Skin of body (tissue), 1 donor: ENCODE measurements at regions not wholly inside any gene's neighbourhood (a gene's known extent, or its start where the extent isn't known, plus 50 kb on each side); places are given as distances from the start of the nearest gene placed in this dataset.
"Not testable (repeated sequence)": the region's sequence is repeated elsewhere in the genome, so short reads cannot be mapped to it uniquely, and the experiment has no call there.

ENCODE experiments used
- DNase-seq: peaks from one replicate; lab custom pipeline; 2025; lab: John Stamatoyannopoulos, UW

DNA sequence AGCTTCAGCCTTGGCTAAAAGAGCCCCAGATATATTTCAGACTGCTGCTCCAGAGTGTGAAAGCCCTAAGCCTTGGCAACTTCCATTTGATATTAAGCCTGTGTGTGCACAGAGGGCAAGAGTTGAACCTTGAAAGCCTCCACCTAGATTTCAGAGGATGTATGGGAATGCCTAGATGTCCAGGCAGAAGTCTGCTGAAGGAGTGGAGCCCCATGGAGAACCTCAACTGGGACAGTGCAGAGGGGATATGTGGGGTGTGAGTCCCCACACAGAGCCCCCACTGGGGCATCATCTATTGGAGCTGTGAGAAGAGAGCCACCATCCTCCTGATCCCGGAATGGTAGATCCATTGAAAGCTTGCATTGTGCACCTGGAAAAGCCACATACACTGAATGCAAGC lies 1784.8 kb upstream of the CDH9 start:
- DNase-seq = no peak

DNA sequence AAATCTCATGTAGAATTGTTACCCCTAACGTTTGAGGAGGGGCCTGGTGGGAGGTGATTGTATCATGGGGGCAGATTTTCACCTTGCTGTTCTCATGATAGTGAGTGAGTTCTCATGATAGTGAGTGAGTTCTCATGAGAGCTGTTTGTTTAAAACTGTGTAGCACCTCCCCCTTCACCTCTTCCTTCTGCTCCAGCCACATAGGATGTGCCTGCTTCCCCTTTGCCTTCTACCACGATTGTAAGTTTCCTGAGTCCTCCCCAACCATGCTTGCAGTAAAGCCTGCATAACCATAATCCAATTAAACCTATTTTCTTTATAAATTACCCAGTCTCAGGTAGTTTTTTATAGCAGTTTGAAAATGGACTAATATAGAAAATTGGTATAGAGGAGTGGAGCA lies 1783.7 kb upstream of the CDH9 start:
- DNase-seq = no peak

DNA sequence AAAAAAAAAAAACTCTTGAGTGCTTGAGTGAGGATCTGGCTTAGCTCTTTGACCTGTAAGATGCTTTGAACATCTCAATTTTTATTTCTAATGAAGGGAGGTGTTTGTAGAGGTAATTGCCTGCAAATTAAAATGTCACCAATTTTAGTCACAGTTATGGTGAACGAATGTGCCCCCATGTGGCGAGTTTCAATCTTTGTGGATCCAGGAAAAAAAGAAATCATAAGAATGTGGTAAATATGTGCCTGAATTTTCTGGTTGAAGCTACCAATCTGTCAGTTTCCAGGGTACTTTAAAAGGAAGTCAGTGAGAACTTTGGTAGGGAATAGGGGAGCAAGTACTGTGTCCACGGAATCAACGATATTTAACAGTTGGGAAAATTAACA lies 1772.4 kb upstream of the CDH9 start:
- DNase-seq = no peak

DNA sequence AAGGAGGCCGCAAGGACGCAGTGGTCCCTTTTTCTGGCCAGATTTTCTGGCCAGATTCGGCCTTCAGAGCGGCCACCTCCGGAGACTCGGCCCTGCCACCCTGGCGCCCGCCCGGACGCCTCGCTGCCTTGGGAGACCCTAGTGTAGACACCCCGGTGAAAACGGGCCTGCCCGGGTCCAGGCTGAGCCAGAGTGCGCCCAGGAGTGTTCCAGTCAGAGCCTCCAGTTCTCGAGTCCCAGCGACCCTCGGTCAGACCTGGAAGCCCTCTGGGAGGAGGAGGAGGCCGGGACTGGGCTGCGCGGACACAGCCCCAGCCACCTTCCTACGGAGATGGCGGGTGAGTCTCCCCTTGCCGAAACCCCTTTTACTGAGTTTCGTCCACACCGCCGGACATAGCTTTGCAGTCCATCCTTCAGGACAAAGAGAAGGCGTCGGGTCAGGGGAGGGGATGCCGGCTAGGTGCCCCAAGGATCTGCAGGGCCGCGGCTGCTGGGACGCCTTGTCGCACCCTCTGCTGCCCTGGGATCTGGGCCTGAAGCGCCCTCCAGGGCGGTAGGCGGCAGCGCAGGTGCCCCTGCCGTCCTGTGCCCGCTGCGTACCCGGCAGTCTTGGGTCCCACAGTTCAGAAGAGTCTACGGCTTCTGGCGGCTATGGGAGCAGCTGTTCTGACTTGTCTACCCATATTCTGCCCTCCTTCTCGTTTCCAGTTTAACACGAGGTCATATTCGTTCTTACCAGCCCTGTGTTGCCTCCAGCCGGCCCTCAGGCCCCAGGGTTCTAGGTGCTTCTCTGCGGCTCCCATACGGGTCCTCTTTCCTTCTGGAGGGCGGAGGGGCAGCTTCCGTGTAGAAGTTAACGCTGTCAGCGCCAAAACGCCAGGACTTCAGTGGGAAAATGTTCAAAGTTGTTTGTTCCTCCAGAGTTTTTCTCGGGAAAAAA lies 1771.7 kb upstream of the CDH9 start:
- no peak for DNase-seq

DNA sequence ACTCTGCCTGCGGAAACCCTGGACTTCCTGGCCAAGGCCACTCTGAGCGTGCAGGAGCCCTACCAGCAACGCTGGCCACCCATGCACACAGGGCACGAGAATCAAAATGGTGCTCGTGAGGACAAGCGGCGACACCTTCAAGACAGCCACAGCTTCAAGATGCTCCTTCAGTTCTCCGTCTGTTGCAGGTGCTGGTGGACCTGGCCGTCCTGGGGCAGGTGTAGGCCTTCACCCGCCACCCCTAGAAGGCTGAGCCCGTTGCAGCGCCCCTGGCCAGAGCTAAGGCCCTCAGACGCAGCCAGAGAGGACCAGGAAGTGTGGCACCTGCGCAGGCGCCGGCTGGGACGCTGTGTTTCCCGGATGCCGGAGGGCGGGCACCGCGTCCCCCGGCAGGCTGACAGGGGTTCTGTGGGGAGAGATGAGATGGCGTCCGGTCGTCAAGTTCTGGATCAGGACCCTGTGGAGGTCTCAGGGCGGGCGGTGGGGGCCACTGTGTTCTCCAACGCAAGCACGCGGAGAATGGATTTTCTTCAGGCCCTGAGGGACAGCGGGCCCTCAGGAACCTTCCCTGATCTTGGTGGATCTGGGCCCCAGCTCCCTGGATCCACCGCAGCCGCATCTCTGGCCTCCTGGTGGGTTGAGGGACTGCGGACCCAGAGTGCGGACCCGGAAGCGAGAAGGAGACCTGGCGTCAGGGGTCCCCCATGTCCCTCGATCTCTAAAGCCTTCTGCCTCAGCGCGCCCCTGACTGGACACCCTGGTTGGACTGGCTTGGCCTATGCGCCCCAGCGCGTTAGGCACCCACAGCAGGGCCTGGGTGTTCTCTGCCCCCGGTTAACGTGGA lies 1770.8 kb upstream of the CDH9 start:
- DNase-seq = no peak

DNA sequence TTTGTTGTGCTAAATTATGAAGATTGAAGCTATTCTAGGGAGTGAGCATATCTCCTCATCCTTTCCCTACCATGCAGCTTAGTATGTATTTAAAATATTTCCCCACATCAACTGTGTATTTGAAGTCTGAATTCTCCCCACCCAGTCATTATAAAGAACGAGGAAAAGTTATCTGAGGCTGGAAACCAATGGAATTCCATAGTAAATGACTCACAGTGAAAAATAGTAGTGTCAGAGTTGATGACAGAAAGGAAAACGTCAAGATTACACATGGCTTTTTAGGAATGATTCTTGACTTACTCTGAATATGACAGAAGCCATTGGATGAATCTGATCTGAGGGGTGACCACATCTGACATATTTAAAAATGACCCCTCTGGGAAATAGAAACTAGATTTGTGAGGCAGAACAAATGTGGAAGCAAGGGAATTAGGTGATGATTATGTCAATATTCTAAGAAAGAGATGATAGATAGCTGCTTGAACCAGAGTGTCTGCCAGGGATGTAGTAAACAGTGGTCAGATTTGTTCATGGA lies 1768.9 kb upstream of the CDH9 start:
- no peak for DNase-seq

DNA sequence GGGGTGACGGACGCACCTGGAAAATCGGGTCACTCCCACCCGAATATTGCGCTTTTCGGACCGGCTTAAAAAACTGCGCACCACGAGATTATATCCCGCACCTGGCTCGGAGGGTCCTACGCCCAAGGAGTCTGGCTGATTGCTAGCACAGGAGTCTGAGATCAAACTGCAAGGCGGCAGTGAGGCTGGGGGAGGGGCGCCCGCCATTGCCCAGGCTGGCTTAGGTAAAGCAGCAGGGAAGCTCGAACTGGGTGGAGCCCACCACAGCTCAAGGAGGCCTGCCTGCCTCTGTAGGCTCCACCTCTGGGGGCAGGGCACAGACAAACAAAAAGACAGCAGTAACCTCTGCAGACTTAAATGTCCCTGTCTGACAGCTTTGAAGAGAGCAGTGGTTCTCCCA lies 1760.6 kb upstream of the CDH9 start:
- DNase-seq = not testable (repeated sequence)

DNA sequence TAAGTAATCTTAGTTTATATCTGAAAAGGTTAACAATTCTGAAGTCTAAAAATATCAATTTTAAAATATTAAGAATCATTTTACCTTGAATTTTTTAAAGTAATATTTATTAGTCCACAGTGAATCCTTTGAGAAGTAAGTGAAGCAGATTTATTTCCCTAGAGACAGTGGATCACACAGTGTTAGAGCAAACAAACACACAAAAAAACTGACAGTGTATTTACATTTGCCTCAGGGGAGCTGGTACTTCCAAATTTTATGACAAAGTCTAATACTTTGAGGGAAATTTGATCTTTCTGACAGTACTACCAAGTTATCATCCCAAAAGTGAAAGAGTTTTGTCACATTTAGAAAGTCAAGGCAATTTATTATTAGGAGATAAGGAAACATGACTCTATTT lies 1750.6 kb upstream of the CDH9 start:
- DNase-seq = no peak

DNA sequence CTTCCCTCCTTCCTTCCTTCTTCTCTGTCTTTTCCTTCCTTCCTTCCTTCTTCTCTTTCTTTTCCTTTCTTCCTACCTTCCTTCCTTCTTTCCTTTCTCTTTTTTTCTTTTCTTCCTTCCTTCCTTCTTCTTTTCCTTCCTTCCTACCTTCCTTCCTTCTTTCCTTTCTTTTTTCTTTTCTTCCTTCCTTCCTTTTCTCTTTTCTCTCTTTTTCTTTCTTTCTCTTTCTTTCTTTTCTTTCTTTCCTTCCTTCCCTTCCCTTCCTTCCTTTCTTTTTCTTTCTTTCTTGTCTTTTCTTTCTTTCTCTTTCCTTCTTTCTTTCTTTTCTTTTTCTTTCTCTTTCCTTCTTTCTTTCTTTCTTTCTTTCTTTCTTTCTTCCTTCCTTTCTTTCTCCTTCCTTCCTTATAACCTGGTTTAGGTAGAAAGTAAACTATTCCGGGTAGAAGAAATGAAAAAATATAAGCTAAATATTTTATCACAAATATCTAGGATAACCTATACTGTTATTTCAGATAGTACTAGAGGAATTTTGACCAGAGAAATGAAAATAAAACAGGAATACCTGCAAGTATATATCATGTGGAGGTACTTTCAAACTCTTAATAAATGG lies 1741.8 kb upstream of the CDH9 start:
- no peak for DNase-seq

DNA sequence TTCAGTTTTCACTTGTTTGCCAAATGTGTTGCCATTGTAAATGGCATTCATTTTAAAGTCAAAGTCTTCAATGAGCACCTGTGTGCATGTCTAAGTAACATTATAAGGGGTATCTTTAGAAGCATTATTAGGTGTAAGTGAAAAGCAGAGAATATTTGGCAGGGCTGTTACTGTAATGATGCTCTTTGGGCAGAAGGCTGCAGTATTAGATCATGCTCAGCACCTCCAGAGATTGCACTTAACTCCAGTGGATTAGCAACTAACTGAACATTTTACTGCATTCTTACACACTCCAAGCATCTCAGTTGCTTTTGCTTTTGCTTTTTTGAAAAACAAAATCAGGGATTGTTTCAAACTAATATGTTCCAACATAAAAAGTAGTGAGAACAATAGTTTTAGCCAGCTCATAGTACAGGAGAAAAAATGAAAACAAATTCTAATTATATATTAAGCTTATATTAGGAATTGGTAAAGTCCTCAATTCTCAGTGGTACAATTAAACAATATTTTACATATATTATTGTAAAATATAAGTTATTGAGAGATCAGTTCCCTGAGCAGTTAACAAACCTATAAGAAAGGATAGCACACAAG lies 1740.9 kb upstream of the CDH9 start:
- no peak for DNase-seq

DNA sequence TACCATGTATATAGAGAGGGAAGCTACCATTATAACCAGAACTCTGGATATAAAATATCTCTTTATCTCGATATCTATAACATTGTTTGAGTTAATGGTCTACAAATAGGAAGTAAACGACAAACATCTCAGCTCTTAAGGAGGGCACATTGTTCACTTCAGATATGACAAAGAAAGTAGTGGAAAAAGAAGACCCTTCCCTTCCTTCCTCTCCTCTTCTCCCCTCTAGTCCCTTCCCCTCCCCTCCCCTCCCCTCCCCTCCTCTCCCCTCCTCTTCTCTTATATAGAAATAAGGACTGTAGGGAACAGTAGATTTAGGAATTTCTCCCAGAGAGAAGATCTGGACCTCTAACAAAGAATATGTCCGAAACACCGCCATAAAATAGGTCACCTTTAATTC lies 1731.9 kb upstream of the CDH9 start:
- no peak for DNase-seq

DNA sequence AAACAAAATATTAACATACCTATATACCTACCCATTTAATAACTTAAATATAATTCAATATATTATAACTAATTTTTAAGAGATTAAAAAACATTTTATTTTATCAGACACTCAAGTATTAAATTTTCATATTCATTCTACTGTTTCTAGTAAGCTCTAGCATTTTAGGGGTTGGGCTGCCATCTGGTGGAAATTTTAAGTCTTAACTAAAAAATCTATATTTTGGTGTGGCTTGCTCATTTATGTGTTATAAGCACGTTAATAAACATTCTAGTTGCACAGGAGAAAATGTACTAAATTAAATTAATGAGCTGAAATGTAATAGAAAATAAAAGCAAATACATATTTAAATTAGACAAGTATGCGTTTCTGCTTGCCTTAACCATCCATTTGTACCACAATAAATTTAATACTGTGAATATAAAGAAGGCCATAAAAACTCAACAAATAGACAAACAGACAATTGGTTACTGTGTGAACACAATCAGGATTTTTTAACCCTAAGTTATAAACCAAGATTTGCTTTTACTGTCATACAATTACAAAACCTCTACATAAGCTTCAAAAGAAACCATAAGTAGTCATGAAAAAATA lies 1728.3 kb upstream of the CDH9 start:
- peak; percentile 31 for DNase-seq

DNA sequence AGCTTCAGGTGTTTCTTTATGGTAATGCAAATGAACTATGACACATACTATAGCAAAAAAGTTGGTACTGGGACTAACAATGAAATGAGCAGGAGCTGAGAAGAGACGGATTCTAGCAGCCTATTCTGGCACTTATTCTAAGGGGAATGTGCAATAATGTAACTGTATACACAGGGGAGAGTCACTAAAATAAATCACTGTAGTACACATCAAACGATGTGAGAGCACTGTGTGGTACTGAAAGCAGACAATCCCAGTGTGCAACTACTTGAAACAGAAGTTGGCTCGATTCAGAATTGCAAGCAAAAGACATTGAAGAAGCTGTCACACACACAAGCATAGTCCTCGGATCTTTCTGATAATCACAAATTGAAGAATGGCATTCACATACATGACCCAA lies 1713.0 kb upstream of the CDH9 start:
- DNase-seq = no peak

DNA sequence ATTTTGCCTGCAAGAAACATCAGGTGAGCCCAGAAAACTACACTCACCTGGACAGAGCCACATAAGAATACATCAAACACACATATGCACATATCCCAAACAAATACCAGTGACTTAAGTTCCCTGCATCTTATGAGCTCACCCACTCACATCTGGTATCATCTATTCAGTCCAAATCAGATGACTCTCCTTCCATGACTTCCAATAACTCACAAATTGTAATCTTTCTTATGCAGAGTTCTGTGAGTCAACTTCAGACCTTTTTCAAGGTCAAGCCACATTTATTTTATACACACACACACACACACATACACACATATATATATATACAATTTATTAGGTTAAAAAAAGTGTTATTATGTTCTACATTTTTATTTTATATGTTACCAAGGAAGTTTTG lies 1711.9 kb upstream of the CDH9 start:
- DNase-seq = no peak

DNA sequence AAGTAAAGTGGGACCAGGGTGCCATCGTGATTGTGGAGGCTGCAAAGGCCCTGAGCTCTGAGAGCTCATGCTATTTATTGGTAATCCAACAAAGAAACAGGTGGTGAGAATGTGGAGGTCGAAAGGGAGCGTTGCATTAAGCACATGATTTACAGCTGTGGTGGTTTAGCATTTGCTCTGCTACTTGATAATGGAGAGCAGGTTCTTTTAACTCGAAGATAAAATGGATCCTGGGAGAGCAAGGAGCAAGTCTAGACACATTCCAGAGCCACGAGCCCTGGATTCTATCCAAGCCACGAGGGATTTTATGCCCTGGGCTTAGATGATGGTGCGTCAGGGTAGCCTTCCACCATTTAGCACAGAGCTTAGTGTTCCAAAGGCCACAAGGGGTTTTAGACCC lies 1710.1 kb upstream of the CDH9 start:
- no peak for DNase-seq

DNA sequence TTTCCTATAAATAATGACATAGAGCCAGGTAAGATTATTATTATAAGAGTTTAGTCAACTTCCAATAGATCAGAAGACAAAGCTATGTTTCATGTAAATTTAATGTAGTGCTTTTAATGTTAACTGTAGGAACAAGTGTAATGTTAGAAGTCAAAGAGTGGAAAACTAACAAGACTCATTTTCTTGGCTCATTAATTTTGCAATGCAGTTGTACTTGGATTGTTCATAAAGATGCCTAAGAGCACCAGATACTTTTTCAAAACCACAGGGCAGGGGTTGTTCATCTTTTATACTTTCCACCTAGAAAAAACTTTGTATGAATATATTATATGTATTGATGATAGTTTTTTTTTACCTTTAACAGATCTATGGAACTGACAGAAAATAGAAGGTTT lies 1705.3 kb upstream of the CDH9 start:
- DNase-seq = no peak

DNA sequence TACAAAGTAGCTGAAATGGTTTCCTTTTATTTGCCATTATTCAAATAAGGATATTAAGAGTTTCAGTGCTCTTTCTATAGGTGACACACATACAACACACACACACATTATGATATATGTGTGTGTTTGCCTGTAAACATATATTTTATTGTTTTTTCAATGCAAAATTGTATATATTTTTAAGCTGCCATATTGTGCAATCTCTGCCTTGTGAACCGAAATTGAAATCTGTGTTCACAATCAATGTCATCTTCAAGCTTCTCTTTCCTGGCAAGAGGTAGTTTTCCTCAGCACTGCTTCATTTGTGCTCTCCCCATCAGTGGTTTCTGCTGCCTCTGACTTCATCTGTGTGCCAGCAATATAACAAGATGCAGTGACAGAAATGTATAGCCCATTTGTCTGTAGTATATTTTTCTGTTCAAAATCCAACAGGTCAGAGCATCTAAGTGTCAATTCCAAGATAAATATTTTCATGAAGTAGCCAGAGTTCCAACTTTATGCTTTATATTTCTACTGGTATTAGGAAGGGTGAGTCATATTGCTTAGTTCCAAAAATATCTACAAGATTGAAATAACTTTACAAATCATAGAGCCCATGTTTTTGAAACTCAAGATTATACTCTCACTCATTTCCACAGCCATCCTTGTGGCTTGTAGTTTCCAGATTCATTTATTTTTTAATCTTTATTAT lies 1704.8 kb upstream of the CDH9 start:
- DNase-seq = no peak

DNA sequence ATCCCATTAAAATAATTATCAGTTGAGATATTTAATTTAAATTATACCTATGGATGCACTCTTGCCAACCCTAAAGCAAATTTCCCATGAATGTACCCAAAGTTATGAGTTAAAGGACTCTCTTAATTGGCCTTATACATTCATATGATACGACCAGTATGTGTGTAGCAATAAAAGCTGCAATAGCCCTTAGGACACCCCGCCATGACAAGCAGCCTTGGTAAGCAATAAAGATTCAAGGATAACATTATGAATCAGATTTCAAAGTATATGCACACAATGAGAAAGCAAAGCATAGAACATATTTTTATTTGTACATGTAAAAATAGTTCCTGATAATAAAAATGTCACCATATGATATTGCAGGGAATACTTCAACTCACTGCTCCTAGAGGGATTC lies 1699.3 kb upstream of the CDH9 start:
- DNase-seq = no peak

DNA sequence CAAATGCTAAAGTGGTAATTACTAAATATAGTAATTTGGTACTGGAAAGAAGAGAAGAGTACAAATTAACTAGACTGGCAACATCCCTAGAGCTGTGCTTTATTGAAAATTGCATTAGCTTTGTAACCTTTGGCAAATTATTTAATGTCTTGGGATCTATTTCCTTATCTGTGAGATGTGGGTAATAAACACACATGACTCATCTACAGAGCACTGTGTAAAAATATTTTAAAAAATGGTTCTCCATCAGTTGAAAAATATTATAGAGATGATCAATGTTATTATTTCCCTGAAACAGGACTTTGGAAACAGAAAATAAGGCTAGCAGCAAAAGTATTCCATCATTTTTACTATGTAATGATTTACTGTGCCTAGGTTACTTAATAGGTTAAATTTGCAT lies 1698.8 kb upstream of the CDH9 start:
- DNase-seq = no peak

DNA sequence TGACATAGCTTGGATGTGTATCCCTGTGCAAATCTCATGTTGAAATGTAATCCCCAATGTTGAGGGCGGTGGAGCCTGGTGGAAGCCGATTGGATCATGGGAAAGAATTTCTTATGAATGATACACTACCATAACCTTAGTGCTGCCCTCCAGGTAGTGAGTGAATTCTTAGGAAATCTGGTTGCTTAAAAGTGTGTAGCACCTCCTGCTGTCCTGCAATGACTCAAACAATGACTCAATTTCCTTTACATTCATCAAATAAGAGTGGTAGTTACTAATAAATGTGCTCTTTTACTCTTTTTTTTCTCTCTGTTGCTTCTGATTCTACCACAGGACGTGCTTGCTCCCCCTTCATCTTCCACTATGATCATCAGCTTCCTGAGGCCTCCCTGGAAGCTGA lies 1696.0 kb upstream of the CDH9 start:
- DNase-seq = no peak

DNA sequence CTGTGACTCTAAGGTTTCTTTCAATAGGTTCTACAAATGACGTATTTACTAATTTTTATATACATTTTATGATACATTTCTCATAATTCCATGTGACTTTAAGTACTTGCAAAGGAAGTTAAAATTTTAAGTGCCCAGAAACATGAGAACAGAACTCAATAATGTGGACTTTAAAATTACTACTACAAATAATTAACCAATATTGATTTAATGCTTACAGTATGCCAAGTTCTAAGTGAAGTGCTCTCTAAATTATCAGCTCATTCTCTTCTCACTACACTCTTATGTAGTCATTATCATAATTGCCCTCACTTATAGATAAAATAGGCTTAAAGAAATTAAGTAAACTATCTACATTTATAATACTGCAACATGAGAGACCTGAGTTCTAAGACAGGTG lies 1690.7 kb upstream of the CDH9 start:
- DNase-seq = no peak
